Stimulated activated CD4-positive, alpha-beta T cell treated with anti-CD3 and anti-CD28 coated beads, TNF-alpha, amount 100 ng/mL, for 4 hours (primary cell): ENCODE measurements at regions not wholly inside any gene's neighbourhood (a gene's known extent, or its start where the extent isn't known, plus 50 kb on each side); places are given as distances from the start of the nearest gene placed in this dataset.
"Not testable (repeated sequence)": the region's sequence is repeated elsewhere in the genome, so short reads cannot be mapped to it uniquely, and the experiment has no call there.

Experiments used
- DNase-seq, 3 experiments: peaks; one replicate each; pipeline ENCODE4 v3.0.0-alpha.2; 2020; ENCODE audit warnings: low read depth in 3 of 3

DNA sequence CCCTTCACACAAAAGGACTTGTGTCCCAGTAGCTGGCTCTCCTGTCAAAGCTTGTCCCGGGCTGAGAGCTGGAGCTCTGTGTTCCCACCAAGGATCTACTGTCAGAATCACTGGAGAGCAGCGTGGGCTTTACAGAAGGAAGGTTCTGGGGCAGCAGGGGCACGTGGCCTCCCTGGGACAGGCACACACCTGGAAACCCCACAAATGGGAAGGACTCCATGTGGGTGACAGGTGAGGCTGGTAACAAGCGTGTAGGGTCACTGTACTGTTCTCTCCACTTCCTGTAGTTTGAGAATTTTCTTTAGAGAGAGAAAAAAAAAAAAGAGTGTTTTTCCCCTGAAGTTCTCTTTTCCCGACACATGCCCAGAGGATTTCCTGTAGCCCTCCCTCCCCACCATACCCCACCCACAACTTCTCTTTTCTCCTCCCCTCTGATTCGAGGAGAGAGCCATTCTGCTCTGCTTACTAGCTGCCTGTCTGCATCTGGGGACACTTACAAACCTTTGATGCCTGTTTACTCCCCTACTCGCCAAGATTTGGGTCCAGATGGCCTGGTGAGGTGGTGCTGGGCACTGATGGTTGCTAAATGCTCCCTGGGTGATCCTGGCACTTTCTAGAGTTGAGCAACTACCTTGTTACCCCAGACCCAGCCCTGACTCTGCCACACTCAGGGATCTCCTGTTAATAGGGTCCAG, 84.1 kb upstream of the SIRPA start:
- DNase-seq = no peak

DNA sequence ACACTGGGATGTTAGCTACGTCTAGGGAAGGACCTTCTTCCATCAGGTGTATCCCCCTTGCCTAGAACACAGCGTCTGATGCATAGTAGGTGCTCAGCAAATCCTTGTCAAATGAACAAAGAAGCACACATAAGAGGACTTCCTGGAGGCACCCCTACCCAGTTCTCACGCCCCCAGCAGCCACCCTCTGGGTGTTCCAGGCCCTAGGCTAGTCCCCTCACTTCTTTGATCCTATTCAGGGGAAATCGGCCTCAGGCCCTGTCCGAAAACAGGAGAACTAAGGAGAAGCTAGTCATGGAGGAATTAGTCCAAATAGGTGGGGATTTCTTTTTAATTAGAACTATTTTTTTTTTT, 84.7 kb upstream of the SIRPA start:
- DNase-seq = no peak

DNA sequence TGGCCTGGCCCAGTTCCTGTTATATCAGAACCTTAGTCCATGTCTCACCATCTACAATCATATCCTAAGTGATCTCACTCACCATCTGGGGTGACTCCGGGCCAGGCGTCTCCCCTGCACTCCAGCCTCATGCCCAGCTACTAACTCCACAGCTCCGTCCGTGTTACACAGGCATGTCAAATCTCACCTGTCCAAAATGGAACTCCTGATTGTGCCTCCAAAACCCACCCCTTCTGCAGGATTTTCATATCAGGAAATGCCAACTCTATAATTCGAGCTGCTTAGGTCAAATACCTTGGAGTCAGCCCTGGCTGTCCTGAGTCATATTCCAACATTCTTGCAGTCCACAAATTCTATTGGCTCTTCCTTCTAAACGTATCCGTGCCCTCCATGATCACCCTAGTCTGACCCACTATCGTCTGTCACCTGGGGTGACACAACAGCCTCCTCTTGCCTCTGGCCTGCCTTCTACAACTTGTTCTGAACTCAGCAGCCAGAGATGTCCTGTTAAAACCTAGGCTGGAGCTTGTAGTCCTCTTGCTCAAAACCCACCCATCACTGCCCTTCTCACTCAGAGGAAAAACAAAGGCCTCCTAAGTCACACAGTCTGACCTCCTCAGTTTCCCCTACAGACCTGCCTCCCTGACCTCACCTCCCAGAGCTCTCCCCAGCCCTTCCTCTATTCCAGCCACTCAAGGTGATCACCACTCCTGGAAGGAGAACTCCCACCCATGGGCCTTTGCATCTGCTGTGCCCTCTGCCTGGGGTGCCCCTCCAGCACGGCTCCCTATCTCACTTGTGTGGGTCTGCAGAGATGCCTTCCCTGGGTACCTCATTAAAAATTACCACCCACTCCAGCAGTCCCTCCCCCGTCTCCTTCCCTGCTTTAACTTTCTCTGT, 85.3 kb upstream of the SIRPA start:
- no peak for DNase-seq

DNA sequence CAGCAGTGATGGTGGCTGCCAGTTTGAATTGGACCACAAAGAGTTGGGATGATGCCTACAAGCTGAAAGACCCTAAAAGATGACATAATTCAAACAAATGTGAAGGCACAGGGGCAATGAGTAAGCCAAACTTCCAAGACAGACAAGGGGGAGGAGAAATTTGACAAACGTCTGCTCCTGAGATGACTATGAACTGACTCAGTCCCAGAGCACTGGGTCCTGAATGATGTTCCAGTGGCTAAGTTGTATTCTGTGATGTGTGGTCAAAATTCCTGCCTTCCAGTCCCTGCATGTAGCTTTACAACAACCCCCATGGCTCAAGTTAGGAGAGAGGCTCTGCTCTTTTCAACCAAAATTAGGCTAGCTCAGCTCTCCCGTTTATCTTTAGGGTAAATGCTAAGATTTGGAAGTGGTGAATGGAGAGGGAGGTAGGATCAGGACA, 86.1 kb upstream of the SIRPA start:
- DNase-seq = no peak

DNA sequence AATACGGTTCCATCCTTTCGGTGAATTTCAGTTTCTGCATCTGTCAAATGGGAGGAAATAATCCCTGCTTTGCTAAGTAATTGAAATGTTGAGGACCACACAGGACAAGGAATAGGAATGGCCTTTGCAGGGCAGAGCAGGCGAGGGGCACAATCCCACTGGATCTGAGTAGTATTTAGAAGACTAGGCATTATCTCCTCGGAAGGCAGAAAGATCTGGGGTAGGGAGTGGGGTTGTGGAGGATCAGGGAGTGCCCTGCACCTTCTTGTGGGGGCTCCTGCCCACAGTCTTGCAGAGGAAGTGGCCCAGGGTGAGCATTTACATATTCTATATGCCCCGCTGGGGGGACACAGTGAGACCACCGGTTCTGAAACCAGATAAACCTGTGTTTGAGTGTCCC, 87.1 kb upstream of the SIRPA start:
- no peak for DNase-seq

DNA sequence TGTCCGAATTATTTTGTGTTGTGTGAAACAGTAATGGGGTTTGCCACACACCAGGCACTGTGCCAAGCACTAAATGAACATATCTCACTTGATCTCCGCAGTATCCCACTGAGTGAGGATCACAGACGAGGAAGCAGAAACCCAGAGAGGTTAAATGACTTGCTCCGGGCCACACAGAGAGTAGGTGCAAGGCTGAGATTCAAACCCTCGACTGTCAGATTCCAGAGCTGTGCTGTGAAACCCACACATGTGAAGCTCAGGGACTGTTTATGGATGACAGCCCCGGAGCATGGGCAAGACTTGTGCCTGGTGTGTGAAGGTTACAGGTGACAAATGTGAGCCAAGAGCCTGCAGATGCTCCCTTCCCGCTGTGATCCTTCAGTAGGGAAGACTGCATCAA, 87.8 kb upstream of the SIRPA start:
- DNase-seq = no peak

DNA sequence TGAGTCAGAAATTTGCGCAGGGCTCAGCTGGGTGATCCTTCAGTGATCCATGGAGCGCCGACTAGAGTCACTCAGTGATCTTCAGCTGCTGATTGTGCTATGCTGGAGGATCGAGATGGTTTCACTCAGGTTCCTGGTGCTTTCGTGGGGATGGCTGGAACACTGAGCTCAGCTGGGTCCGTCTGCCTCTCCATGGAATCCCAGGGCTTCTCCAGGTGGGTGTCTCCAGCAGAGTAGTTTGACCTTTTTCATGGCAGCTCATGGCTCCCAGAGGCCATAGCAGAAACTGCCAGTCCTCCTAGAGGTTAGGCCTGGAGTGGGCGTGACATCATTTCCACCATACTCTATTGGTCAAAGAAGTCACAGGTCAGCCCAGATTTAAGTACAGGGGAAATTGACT, 88.8 kb upstream of the SIRPA start:
- DNase-seq = no peak

DNA sequence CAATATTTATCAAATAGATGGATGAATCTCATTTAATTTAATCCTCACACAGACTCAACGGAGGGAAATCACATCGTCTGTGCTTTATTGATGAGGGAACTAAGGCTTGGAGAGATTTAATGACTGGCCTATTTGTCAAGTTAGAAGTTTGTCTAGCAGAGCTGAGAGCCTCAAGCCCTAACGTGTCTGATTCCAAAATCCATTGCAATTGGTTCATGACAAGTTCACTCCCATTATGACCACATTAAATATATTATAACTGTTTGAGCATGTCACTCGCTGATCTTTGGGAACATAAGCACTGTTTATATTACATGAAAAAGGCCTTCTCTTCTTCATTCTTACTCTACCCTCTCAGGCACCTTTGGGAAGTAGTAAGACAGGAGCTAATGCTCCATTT, 89.4 kb upstream of the SIRPA start:
- DNase-seq = no peak

DNA sequence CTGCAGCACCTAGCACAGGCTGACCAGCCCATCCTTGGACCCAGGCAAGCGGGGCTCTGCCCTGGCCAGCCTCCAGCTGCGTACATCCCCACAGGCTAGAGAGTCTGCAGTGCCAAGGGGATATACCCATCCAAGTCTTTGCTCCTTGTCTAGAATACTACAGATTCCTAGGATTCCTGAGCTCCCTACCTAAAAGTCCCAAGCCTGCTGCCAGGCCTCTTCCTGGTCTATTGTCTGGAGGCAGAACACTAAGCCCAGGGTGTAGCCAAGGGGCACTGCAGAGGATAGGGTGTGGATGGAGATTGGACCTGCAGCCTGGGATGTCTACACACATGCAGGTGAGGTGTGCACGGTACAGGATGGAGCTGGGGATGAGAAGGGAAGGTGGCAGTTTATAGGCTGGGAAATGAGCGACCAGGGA, 90.0 kb upstream of the SIRPA start:
- DNase-seq = no peak

DNA sequence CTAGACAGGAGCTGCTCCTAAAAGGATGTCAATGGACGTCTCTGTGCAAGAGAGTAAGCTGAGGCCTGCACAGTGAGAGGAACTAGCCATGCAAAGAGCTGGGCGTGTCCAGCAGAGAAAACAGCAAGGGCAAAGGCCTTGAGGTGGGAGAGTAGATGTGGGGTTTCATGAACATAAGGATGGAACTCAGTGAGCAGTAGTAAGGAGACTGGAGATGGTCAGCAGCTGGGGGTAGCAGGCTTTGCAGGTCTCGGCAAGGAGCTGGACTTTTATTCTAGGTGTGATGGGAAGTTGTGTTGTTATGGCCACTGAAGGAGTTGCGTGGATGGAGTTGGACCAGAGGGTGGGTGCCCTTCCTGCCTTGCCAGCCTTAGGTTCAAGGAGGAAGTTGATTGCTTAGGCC, 90.7 kb upstream of the SIRPA start:
- DNase-seq = no peak

DNA sequence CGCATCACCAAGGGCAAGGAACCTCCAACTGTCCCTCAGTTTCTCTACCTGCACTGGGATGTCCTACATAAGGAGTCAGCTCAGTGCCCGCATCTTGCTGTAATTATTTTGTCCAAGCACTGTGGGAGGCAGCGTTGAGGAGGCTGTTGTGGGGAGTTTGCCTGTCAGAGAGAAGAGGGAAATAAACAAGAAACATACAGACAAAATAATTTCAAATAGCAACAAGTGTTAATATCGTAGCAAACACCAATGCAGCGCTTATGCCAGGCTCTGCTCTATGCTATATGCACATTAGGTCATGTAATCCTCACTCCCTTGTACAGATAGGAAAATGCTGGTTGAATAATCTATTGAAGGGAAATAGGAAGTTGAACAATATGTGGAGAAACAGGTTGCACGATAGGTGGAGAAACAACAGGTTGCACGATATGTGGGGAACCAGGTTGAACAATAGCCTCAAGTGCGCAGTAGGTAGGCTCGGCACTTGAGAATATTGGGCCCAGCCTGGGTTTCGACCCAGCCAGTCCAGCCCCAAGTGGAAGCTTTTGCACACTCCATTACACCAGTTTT, 91.2 kb upstream of the SIRPA start:
- no peak for DNase-seq

DNA sequence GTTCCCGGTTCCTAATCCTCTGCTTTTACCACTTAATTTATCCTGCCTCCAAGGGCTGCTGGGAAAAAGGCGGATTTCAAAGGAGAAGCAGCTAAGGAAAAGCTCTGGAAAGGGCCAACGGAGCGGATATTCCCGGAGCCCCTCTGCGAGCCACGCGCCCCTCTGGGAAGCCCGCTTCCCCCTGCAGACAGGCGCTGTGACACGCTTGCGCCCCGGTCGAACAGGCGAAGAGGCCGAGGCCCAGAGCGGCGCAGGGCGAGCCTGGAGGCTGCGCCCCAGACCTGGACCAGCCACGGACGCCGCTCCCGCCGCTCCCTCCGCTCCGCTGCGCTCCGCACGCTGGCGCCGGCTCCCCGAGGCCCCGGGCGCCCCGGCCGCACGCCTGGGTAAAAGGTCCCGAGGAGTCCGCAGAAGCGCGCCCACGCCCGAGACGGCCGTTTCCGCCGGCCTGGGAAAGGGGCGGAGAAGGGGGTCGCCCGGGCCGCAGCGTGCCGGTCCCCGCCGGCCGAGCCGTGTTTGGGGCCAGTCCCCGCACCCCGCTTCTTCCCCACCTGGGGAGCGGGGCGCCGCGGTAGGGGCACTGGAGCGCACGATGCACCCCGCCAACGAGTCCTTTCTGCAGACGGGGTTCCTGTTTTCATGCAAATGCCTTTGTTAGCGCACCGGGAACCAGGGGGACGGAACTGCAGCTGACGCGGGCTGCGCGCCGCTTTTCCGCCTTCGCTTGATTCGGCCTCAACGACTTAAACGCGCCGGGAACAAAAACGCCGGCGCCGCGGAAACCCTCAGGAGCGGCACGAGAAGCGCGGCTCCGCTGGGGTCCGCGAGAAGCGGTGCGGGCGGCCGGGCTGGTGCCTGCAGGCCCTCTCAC, 91.9 kb upstream of the SIRPA start:
- DNase-seq = no peak

DNA sequence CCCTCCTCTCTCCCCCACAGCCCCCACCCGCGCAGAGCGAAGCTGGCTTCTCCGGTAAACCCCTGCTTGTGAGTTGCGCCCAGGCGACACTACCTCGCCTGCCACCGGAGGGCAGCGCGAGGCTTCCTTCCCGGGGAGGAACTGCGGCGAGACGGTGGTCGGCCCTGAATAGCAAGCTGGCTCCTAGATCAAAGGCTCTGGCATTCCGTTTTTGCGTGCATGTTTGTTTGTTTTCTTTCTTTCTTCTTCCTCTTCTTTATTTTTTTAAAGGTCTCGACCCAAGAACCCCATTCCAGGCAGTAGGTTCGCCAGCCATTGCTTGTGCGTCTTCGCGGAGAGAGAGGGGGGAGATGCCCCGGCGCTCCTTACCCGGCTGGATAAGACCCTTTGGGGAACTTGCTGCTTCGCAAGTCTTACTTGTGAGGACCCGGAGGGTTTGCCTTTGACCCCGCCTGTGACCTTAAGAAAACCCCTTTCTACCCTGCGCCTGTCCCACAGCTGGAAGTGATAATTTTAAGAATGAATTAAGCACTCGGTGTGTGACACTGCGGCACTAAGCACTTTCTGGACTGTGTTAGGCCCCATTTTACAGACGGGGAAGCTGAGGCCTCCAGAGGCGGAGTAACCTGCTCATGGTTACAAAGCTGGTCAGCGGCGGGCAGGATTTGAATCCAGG, 92.7 kb upstream of the SIRPA start:
- no peak for DNase-seq

DNA sequence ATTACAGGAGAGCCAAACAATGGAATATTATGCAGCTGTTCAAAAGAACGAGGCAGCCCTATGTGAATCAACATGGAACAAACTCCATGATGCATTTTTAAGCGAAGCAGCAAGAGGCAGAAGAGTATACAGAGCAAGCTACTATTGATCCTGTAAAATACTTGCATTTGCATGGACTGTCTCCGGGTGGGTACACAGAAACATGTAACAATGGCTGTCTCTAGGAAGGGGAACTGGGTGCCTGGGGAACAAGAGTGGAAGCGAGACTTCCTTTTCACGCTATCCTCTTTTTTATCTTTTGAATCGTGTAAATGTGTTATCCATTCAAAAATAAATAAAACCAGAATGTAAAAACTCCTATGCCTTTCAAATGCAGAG, 93.3 kb upstream of the SIRPA start:
- DNase-seq = no peak

DNA sequence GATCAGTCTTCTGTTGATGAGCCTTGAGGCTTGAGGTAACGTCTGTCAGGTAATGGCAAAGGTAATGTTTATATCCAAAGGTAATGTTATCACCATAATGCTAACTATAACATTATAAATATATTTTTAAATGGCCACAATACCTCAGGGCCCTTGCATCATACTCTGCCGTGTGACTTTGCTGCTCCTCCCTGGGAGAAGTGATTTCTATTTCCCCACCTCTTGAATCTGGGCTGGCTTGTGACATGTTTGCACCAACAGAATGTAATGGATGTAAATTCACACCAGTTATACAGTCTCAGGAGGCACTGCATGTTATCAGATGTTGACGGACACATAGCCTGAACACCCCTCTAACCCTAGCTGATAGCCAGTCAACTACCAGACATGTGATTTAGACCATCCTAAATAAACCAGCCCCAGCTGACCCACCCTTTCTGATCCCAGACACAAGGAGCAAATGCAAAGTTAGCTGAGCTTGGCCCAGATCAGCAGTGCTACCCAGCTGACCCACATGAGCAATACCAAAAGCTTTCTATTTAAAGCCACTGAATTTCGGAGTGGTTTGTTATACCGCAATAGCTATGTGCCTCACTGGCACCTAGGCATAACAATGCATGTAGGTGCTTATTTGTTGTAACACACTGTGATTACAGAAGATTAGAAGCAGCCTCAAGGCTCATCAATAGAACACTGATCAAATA, 93.8 kb upstream of the SIRPA start:
- DNase-seq = no peak

DNA sequence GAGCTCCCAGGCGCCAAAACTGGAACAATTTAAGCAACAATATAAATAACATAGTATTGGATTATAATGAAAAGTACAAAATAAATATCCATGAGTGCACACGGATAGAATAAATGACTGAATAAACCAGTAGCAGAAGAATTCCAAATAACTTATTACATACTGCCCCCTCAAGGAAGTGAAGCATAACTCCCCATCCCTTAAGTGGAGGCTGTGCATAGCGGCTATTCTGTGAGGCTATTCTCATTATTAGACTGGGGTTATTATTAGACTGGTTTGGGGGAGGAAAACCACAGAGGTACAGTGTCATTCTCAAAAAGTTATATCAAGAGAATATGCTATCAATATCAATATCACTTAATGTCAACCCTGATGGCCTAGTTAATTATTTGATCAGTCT, 94.4 kb upstream of the SIRPA start:
- no peak for DNase-seq

DNA sequence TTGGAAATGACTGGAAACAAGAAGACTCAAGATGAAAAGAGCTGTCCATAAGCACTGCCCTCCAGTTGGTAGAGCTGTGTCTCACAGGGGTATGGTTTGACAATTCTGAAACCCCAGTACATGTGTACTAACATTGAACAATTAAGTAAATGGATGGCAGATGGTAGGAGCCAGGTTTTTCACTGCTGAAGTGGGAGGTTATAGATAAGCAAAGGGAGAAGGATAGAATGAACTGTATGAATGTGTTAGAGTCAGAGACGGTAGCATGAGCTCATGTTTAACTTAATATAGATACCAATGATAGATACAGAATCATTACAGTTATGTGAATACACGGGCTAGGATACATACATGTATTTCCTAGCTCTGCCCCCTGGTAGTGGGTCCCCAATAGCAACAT, 95.0 kb upstream of the SIRPA start:
- DNase-seq = no peak

DNA sequence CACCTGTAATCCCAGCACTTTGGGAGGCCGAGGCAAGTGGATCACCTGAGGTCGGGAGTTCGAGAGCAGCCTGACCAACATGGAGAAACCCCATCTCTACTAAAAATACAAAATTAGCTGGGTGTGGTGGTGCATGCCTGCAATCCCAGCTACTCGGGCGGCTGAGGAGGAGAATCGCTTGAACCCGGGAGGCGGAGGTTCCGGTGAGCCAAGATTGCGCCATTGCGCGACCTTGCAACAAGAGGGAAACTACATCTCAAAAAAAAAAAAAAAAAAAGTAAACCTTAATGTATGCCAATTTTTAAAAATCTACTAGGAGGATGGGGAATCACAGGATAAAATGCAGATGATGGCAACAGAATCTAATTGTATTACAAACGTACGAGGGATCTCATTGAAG, 95.5 kb upstream of the SIRPA start:
- not testable (repeated sequence) for DNase-seq

DNA sequence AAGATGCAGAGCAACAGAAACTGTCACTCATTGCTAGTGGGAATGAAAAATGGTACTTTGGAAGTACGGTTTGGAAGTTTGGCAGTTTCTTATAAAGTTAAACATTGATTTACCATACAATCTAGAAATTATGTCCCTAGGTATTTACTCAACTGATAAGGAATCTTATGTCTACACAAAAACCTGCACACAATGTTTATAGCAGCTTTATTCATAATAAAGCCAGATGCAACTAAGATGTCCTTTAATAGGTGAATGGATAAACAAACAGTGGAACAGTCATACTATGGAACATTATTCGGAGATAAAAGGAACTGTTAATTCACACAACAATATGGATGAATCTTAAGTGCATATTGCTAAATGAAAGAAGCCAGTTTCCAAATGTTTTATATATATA, 96.2 kb upstream of the SIRPA start:
- DNase-seq = no peak

DNA sequence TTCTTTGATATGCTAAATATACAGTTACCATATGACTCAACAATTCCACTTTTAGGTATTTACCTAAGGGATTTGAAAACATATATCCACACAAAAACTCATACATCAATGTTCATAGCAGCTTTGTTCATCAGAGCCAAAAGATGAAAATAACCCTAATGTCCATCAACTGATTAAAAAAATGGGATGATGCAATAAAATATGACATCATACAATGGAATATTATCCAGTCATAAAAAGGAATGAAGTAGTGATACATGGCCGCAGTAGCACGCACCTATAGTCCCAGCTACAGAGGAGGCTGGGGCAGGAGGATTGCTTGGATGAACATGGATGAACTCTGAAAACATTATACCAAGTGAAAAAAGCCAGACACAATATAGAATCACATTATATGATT, 101.4 kb upstream of the SIRPA start:
- no peak for DNase-seq

DNA sequence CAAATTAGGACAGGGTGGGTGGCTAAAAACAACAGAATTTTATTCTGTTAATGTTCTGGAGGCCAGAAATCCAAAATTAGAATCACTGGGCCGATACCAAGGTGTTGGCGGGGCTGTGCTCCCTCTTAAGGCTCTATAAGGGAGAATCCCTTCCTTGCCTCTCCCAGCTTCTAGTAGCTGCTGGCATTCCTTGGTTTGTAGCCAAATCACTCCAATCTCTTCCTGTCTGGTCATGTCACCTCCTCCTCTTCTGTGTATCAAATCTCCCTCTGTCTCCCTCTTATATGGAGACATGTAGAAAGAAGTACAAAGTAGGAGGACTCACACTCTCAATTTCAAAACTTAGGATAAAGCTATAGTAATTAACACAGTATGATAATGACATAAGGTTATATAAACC, 102.9 kb upstream of the SIRPA start:
- no peak for DNase-seq
